KMS-11 (cell line): ENCODE measurements at regions not wholly inside any gene's neighbourhood (a gene's known extent, or its start where the extent isn't known, plus 50 kb on each side); places are given as distances from the start of the nearest gene placed in this dataset.

ENCODE experiments used
- H2AFZ ChIP-seq: fragments of 200-600 bp; sonication (generic); 2 replicates; pipeline ENCODE4 v1.6.1; 2016; ENCODE audit warnings: antibody characterized with exemption, mixed run types, low read depth
- H3K27ac ChIP-seq: fragments of 200-600 bp; sonication (generic); 2 replicates; pipeline ENCODE4 v1.6.1; 2016; ENCODE audit warnings: mild to moderate bottlenecking, mixed run types
- H3K27me3 ChIP-seq: fragments of 200-600 bp; sonication (generic); 2 replicates; pipeline ENCODE4 v1.6.1; 2017; ENCODE audit warnings: mild to moderate bottlenecking, low read depth, mixed run types, moderate library complexity; ENCODE audit not compliant: insufficient read depth
- H3K36me3 ChIP-seq: fragments of 200-600 bp; sonication (generic); 2 replicates; pipeline ENCODE4 v1.6.1; 2017; ENCODE audit warnings: mild to moderate bottlenecking, mixed run types; ENCODE audit not compliant: insufficient read depth
- H3K4me1 ChIP-seq: fragments of 200-600 bp; sonication (generic); 2 replicates; pipeline ENCODE4 v1.6.1; 2016; ENCODE audit warnings: mild to moderate bottlenecking, low read depth, mixed run types; ENCODE audit not compliant: poor library complexity, severe bottlenecking
- H3K4me2 ChIP-seq: fragments of 200-600 bp; sonication (generic); 2 replicates; pipeline ENCODE4 v1.7.0; 2016; ENCODE audit warnings: mild to moderate bottlenecking, mixed run types
- H3K4me3 ChIP-seq: fragments of 200-600 bp; sonication (generic); IDR thresholded peaks from 2 replicates; pipeline ENCODE4 v1.6.1; 2017; ENCODE audit warnings: low read depth, low read length, mixed read lengths; ENCODE audit not compliant: insufficient read depth
- H3K79me2 ChIP-seq: fragments of 200-600 bp; sonication (generic); 2 replicates; pipeline ENCODE4 v1.6.1; 2016; ENCODE audit warnings: low read depth, mixed run types; ENCODE audit not compliant: insufficient read depth
- H3K9ac ChIP-seq: fragments of 200-600 bp; sonication (generic); 2 replicates; pipeline ENCODE4 v1.6.1; 2016; ENCODE audit warnings: mild to moderate bottlenecking, mixed run types
- H4K20me1 ChIP-seq: fragments of 200-600 bp; sonication (generic); 2 replicates; pipeline ENCODE4 v1.6.1; 2016; ENCODE audit warnings: mild to moderate bottlenecking, mixed run types; ENCODE audit not compliant: insufficient read depth
- TF ChIP-seq, protein P1 (sequence below): fragments of 200-600 bp; sonication (generic); conservative IDR thresholded peaks from 2 replicates; pipeline ENCODE4 v1.6.1; 2017; ENCODE audit warnings: low read depth, mild to moderate bottlenecking, antibody characterized with exemption, low read length, moderate library complexity, mixed read lengths

DNA sequence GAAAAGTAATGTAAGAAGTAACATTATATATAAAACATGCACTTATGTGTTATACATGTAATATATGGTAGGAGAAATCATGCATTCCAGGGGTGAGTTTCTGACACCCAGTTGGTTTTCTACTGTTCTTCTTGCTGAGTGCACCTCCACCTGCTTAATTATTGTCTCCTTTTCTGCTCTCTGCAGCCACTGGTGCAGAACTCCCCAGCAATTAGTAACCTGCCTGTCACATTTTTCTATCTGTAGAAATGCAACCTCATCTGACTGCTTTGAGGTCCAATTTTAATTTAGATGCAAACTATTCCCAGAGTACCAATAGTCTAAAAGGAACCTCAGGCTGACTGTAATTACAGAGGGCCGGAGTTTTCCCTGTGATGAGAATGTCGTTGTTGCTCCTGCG, 842.1 kb downstream of the AACS start:
- TF ChIP-seq, protein P1, sequence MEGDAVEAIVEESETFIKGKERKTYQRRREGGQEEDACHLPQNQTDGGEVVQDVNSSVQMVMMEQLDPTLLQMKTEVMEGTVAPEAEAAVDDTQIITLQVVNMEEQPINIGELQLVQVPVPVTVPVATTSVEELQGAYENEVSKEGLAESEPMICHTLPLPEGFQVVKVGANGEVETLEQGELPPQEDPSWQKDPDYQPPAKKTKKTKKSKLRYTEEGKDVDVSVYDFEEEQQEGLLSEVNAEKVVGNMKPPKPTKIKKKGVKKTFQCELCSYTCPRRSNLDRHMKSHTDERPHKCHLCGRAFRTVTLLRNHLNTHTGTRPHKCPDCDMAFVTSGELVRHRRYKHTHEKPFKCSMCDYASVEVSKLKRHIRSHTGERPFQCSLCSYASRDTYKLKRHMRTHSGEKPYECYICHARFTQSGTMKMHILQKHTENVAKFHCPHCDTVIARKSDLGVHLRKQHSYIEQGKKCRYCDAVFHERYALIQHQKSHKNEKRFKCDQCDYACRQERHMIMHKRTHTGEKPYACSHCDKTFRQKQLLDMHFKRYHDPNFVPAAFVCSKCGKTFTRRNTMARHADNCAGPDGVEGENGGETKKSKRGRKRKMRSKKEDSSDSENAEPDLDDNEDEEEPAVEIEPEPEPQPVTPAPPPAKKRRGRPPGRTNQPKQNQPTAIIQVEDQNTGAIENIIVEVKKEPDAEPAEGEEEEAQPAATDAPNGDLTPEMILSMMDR = no peak
- no peak overlapping the region for H3K4me3 ChIP-seq
- H3K9ac ChIP-seq = no peak overlapping the region
- no peaks in the 10 kb centered on the region for H4K20me1 ChIP-seq
- no peak overlapping the region for H2AFZ ChIP-seq
- no peaks in the 10 kb centered on the region for H3K4me1 ChIP-seq
- no peaks in the 10 kb centered on the region for H3K27me3 ChIP-seq
- H3K79me2 ChIP-seq = no peaks in the 10 kb centered on the region
- H3K36me3 ChIP-seq = no peaks in the 10 kb centered on the region
- H3K4me2 ChIP-seq = no peak overlapping the region
- H3K27ac ChIP-seq = no peak overlapping the region

DNA sequence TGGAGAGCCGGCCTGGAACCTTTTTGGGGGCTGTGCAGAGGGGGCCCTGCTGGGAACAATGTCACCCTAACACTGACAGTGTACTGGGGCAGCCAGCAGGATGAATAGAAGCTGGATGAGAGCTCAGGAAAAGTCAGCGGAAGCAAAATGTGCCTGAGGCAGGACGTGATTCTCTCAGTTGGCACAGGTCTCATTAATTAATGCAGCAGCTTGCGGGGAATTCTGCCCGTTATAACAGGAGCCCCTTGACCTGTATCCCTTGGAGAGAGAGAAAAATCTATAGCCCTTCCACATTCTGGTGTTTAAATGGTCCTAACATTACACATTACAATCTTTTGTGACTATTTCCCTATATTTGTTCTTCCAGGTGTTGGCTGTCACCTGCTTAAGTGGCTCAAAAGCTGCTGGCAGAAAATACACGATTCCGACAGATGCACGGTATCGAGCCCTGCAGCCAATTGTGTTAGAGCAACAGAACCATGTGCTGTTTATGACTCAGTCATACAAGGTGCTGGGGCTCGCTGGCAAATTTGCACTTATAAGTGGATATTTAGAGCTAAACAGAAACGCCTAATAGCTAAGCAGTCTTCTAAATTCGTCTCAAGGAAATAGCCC, 854.7 kb downstream of the AACS start:
- TF ChIP-seq, protein P1 = no peak
- no peaks in the 10 kb centered on the region for H4K20me1 ChIP-seq
- no peak overlapping the region for H2AFZ ChIP-seq
- no peaks in the 10 kb centered on the region for H3K4me1 ChIP-seq
- H3K9ac ChIP-seq = no peak overlapping the region
- H3K4me3 ChIP-seq = no peak overlapping the region
- H3K27me3 ChIP-seq = no peaks in the 10 kb centered on the region
- no peaks in the 10 kb centered on the region for H3K79me2 ChIP-seq
- no peak overlapping the region for H3K27ac ChIP-seq
- H3K36me3 ChIP-seq = no peaks in the 10 kb centered on the region
- H3K4me2 ChIP-seq = no peak overlapping the region

DNA sequence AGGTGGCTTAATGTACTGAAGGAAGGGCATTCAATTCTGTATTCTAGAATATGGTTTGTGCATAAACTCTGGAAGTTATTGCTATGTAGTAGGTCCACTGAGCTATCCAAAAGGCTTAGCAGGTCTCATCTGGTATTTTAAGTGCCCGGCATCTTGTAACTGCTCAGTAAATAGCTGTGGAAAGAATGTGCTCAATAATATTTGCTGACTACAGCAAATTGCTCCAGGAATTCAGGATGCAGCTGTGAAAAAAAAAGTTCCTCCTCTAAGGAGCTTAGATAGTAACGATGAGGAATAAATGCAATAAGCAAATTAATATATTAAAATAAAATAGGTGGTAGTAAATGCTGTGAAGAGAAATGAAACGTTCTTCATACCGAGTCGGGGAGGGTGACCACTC, 857.1 kb downstream of the AACS start:
- TF ChIP-seq, protein P1 = no peak
- no peak overlapping the region for H3K27ac ChIP-seq

DNA sequence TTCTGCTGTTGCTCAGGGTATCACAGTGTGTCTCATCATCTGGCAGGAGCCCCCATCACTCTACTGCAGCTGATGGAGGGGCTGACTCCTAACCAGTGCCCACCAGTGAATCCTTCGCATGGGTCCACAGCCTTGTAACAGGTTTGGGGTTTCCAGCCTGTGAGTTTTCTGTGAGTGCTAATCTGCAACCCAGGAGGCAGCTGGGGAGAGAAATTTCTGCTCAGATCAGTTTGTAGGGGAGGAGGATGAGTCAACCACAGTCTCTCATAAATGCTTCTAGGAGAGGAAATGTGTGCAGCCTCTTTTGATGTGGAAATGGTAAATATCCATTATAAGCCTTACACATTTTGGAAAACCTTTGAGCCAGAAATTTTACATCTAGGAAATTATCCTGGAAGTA, 871.3 kb downstream of the AACS start:
- TF ChIP-seq, protein P1 = no peak
- no peak overlapping the region for H3K27ac ChIP-seq

More for the DNA sequence above, 857.1 kb downstream of the AACS start:
- Histone ChIP-seq H3K4me3 (no peak overlapping the region), H3K27me3 (no peaks in the 10 kb centered on the region), H3K79me2 (no peaks in the 10 kb centered on the region), H3K36me3 (no peaks in the 10 kb centered on the region), H2AFZ (no peak overlapping the region), H3K4me1 (no peaks in the 10 kb centered on the region), H3K9ac (no peak overlapping the region), H4K20me1 (no peaks in the 10 kb centered on the region), H3K4me2 (no peak overlapping the region)

More for the DNA sequence above, 871.3 kb downstream of the AACS start:
- H3K9ac ChIP-seq = no peak overlapping the region
- no peaks in the 10 kb centered on the region for H4K20me1 ChIP-seq
- H3K36me3 ChIP-seq = no peaks in the 10 kb centered on the region
- H3K4me1 ChIP-seq = no peaks in the 10 kb centered on the region
- no peaks in the 10 kb centered on the region for H3K27me3 ChIP-seq
- no peak overlapping the region for H3K4me2 ChIP-seq
- no peak overlapping the region for H3K4me3 ChIP-seq
- H3K79me2 ChIP-seq = no peaks in the 10 kb centered on the region
- H2AFZ ChIP-seq = no peak overlapping the region
